GM12878 (cell line): ENCODE measurements at regions not wholly inside any gene's neighbourhood (a gene's known extent, or its start where the extent isn't known, plus 50 kb on each side); places are given as distances from the start of the nearest gene placed in this dataset.

Experiments used
- ATAC-seq: fragments of 200-7000 bp; cut with Tn5 transposase; 3 replicates; pipeline ENCODE4 v1.9.1; 2020; ENCODE audit warnings: mild to moderate bottlenecking, moderate library complexity
- BruUV-seq: library from RNA; stranded (reverse); fragments of 400-500 nt; replicated peaks from 2 replicates; lab custom pipeline; 2021; lab: Mats Ljungman, UMichigan
- CTCF ChIA-PET: fragments of 300-600 bp; sonication (Branson Sonifier 250); formaldehyde crosslinking; extraction: SDS; loops from one replicate; lab custom pipeline; 2021; ENCODE audit warnings: inconsistent platforms; lab: Yijun Ruan, JAX
- POLR2A ChIA-PET: fragments of 350-600 bp; formaldehyde crosslinking; extraction: SDS; loops from one replicate; lab custom pipeline; 2021; ENCODE audit warnings: inconsistent platforms; lab: Charles Lee
- RAD21 ChIA-PET: fragments of 300-600 bp; sonication (Branson Sonifier 250); formaldehyde crosslinking; loops from one replicate; lab custom pipeline; 2023; ENCODE audit warnings: antibody characterized with exemption; ENCODE audit not compliant: unreplicated experiment; lab: Charles Lee
- SMC1A ChIA-PET: fragments of 300-600 bp; sonication (Branson Sonifier 250); formaldehyde crosslinking; loops from one replicate; lab custom pipeline; 2023; ENCODE audit not compliant: unreplicated experiment, uncharacterized antibody; lab: Charles Lee
- DNase-seq: peaks from one replicate; pipeline ENCODE4 v3.0.0-alpha.2; 2011; ENCODE audit warnings: low read depth, low spot score
- FAIRE-seq: peaks from 3 replicates; lab custom pipeline; 2011; peaks lifted over from hg19 to GRCh38; lab: Jason Lieb, UNC
- H2AFZ ChIP-seq: 2 replicates; pipeline ENCODE4 v1.6.0; 2011; ENCODE audit warnings: low read depth, low read length, control low read depth; ENCODE audit not compliant: control insufficient read depth
- H3K27ac ChIP-seq: 2 replicates; pipeline ENCODE4 v1.5.1; 2011; ENCODE audit warnings: control low read depth; ENCODE audit not compliant: control insufficient read depth, insufficient read depth
- H3K27me3 ChIP-seq, 2 experiments: replicated peaks in 1 of 2; 2 replicates each; pipeline versions ENCODE4 v1.6.0 to v1.6.1; 2011; ENCODE audit warnings: low read length in 1 of 2; ENCODE audit not compliant: control insufficient read depth in 2 of 2, insufficient read depth in 2 of 2
- H3K36me3 ChIP-seq, 2 experiments: 2 replicates each; pipeline ENCODE4 v1.5.1; 2011; ENCODE audit warnings: low read length in 1 of 2; ENCODE audit not compliant: control insufficient read depth in 2 of 2, insufficient read depth in 2 of 2
- H3K4me1 ChIP-seq: 2 replicates; pipeline ENCODE4 v1.6.1; 2011; ENCODE audit warnings: mild to moderate bottlenecking, low read length, moderate library complexity, mixed read lengths; ENCODE audit not compliant: control insufficient read depth, insufficient read depth
- H3K4me2 ChIP-seq: 2 replicates; pipeline ENCODE4 v1.6.0; 2011; ENCODE audit warnings: control low read depth; ENCODE audit not compliant: control insufficient read depth, insufficient read depth
- H3K4me3 ChIP-seq: fragments of 200-600 bp; sonication (generic); 2 replicates; pipeline ENCODE4 v1.5.1; 2016
- H3K79me2 ChIP-seq: 2 replicates; pipeline ENCODE4 v1.6.0; 2011; ENCODE audit warnings: low read length; ENCODE audit not compliant: control insufficient read depth, insufficient read depth
- H3K9ac ChIP-seq: 2 replicates; pipeline ENCODE4 v1.8.0; 2011; ENCODE audit warnings: low read length, control low read depth, mixed read lengths; ENCODE audit not compliant: control insufficient read depth, insufficient read depth
- H3K9me3 ChIP-seq: replicated peaks from 3 replicates; pipeline ENCODE4 v1.5.1; 2011; ENCODE audit warnings: mild to moderate bottlenecking, low read length; ENCODE audit not compliant: control insufficient read depth, insufficient read depth
- H4K20me1 ChIP-seq: 2 replicates; pipeline ENCODE4 v1.6.0; 2011; ENCODE audit not compliant: control insufficient read depth, insufficient read depth
- BMI1 ChIP-seq: fragments of 450-650 bp; IDR thresholded peaks from 2 replicates; pipeline ENCODE4 v1.6.1; 2016; ENCODE audit warnings: mild to moderate bottlenecking, moderate library complexity, borderline replicate concordance
- CHD1 ChIP-seq: IDR thresholded peaks from 2 replicates; pipeline ENCODE4 v1.6.1; 2012; ENCODE audit warnings: low read depth, low read length, improper control_type of control experiment
- CREM ChIP-seq: IDR thresholded peaks from 2 replicates; pipeline ENCODE4 v1.6.1; 2014; ENCODE audit warnings: antibody characterized with exemption, low read depth
- E4F1 ChIP-seq: fragments of 450-650 bp; IDR thresholded peaks from 2 replicates; pipeline ENCODE4 v1.6.1; 2018; ENCODE audit warnings: borderline replicate concordance, mild to moderate bottlenecking; ENCODE audit not compliant: partially characterized antibody
- GATAD2B ChIP-seq: fragments of 450-650 bp; conservative IDR thresholded peaks from 2 replicates; pipeline ENCODE4 v1.6.1; 2017; ENCODE audit warnings: low read depth, mild to moderate bottlenecking, moderate library complexity
- HDAC6 ChIP-seq: fragments of 200-600 bp; sonication (generic); IDR thresholded peaks from one replicate; pipeline ENCODE4 v1.8.0; 2017; ENCODE audit warnings: antibody characterized with exemption; ENCODE audit not compliant: unreplicated experiment
- HDGF ChIP-seq: fragments of 450-650 bp; IDR thresholded peaks from 2 replicates; pipeline ENCODE4 v1.6.1; 2016; ENCODE audit warnings: antibody characterized with exemption
- JUND ChIP-seq: IDR thresholded peaks from 2 replicates; pipeline ENCODE4 v1.6.1; 2012; ENCODE audit warnings: low read depth, mild to moderate bottlenecking, low read length, improper control_type of control experiment, moderate library complexity
- KDM1A ChIP-seq: fragments of 200-600 bp; sonication (generic); IDR thresholded peaks from 2 replicates; pipeline ENCODE4 v1.6.1; 2016; ENCODE audit warnings: borderline replicate concordance
- MTA3 ChIP-seq: IDR thresholded peaks from 2 replicates; pipeline ENCODE4 v1.6.1; 2012; ENCODE audit warnings: low read length, inconsistent platforms, borderline replicate concordance
- POLR2A ChIP-seq: IDR thresholded peaks from 2 replicates; pipeline ENCODE4 v1.6.1; 2011; ENCODE audit warnings: low read depth, mild to moderate bottlenecking, low read length
- POLR2AphosphoS2 ChIP-seq: IDR thresholded peaks from 2 replicates; pipeline ENCODE4 v1.6.1; 2011; ENCODE audit warnings: low read depth, mild to moderate bottlenecking, low read length, improper control_type of control experiment, moderate library complexity
- POLR2AphosphoS5 ChIP-seq: IDR thresholded peaks from 2 replicates; pipeline ENCODE4 v1.6.1; 2011; ENCODE audit warnings: mild to moderate bottlenecking, low read length, inconsistent platforms
- RAD51 ChIP-seq: fragments of 450-650 bp; IDR thresholded peaks from 2 replicates; pipeline ENCODE4 v1.6.1; 2016; ENCODE audit warnings: moderate library complexity, mild to moderate bottlenecking, inconsistent platforms
- RBBP5 ChIP-seq: fragments of 200-600 bp; sonication (generic); conservative IDR thresholded peaks from 2 replicates; pipeline ENCODE4 v1.6.1; 2016
- RELB ChIP-seq: fragments of 450-650 bp; IDR thresholded peaks from 2 replicates; pipeline ENCODE4 v1.6.1; 2017; ENCODE audit warnings: low read depth, mild to moderate bottlenecking, moderate library complexity
- SMARCA5 ChIP-seq: fragments of 450-650 bp; IDR thresholded peaks from 2 replicates; pipeline ENCODE4 v1.6.1; 2017; ENCODE audit warnings: mild to moderate bottlenecking
- WGBS: methylation state at CpG from one replicate; pipeline ENCODE4 v1.1.6; 2016; ENCODE audit warnings: low lambda C conversion rate; ENCODE audit not compliant: insufficient replicate concordance, insufficient coverage; ENCODE audit errors: missing lambda C conversion rate; 5-methylcytosine and 5-hydroxymethylcytosine counted together
- in situ Hi-C: fragments of 300-500 bp; cut with MboI; formaldehyde crosslinking; loops from 9 replicates; pipeline ENCODE4 v1.14.3; 2018; ENCODE audit warnings: mixed read lengths
- intact Hi-C: fragments of 100-400 bp; cut with micrococcal nuclease; formaldehyde crosslinking; loops from one replicate; pipeline ENCODE4 v1.14.2; 2022; ENCODE audit not compliant: unreplicated experiment

GRCh38 chr2:140023291-140023690 is 1243.1 kb upstream of the NXPH2 start (continued):
- TF ChIP-seq E4F1 (no peak), HDGF (no peak), BMI1 (no peak)

GRCh38 chr2:140018541-140018940 is 1238.4 kb upstream of the NXPH2 start:
- FAIRE-seq (no peak), DNase-seq (no peak), ATAC-seq (no peak)
- Histone ChIP-seq H2AFZ (no peak overlapping the region), H3K79me2 (no peaks in the 10 kb centered on the region), H3K4me1 (no peaks in the 10 kb centered on the region), H3K9ac (no peak overlapping the region), H3K36me3 (no peaks in the 10 kb centered on the region), H3K27me3 (no peaks in the 10 kb centered on the region), H4K20me1 (no peaks in the 10 kb centered on the region), H3K4me3 (no peak overlapping the region), H3K9me3 (no peaks in the 10 kb centered on the region), H3K4me2 (no peak overlapping the region), H3K27ac (no peak overlapping the region)
- ChIA-PET SMC1A (no interaction called here), CTCF (interaction anchor here (0.6 kb wide), 1 partner anchor 247 kb away, joined by 3 read pairs; no protein-coding TSS in a partner anchor), RAD21 (no interaction called here), POLR2A (no interaction called here)
- BruUV-seq, result no TSS peak
- TF ChIP-seq RBBP5 (no peak), POLR2A (no peak)
- 4% methylated on average over 2 of the region's 2 CpGs for WGBS
- in situ Hi-C loops (no loop called here), intact Hi-C loops (no loop called here)

- Histone ChIP-seq H2AFZ (no peak overlapping the region), H3K36me3 (no peaks in the 10 kb centered on the region), H3K4me2 (no peak overlapping the region), H3K4me3 (no peak overlapping the region), H4K20me1 (no peaks in the 10 kb centered on the region), H3K79me2 (no peaks in the 10 kb centered on the region), H3K27me3 (no peaks in the 10 kb centered on the region), H3K4me1 (no peaks in the 10 kb centered on the region), H3K27ac (no peak overlapping the region), H3K9me3 (no peaks in the 10 kb centered on the region), H3K9ac (no peak overlapping the region)
- 0% methylated on average over 1 of the region's 1 CpG for WGBS
- intact Hi-C loops, result no loop called here
- RAD21 ChIA-PET, result no interaction called here
- in situ Hi-C loops, result no loop called here
- no TSS peak for BruUV-seq
- ATAC-seq (no peak), DNase-seq (no peak), FAIRE-seq (no peak)
- CTCF ChIA-PET, result no interaction called here
- POLR2A ChIA-PET, result no interaction called here
- TF ChIP-seq JUND (no peak), MTA3 (no peak), HDAC6 (no peak), KDM1A (no peak), SMARCA5 (no peak), CHD1 (no peak), POLR2AphosphoS5 (no peak), GATAD2B (no peak), CREM (no peak), RELB (no peak), RAD51 (no peak), POLR2AphosphoS2 (no peak)
- SMC1A ChIA-PET, result no interaction called here
These were observed 1234.0 kb upstream of the NXPH2 start for GRCh38 chr2:140014204-140014546.
